Endodermal cell (in vitro differentiated cells): ENCODE measurements at regions not wholly inside any gene's neighbourhood (a gene's known extent, or its start where the extent isn't known, plus 50 kb on each side); places are given as distances from the start of the nearest gene placed in this dataset.

Experiments used
- DNase-seq: peaks from one replicate; pipeline ENCODE4 v3.0.0-alpha.2; 2017
- H3K27ac ChIP-seq: 2 replicates; pipeline ENCODE4 v1.5.1; 2013; ENCODE audit warnings: mild to moderate bottlenecking, low read depth, low read length, moderate library complexity
- H3K27me3 ChIP-seq: 2 replicates; pipeline ENCODE4 v1.6.1; 2013; ENCODE audit warnings: mild to moderate bottlenecking, low read length, moderate library complexity; ENCODE audit not compliant: insufficient read depth, control insufficient read depth, poor library complexity, severe bottlenecking
- H3K36me3 ChIP-seq: 2 replicates; pipeline ENCODE4 v1.7.0; 2013; ENCODE audit warnings: mild to moderate bottlenecking, low read length, moderate library complexity; ENCODE audit not compliant: control insufficient read depth, insufficient read depth
- H3K4me1 ChIP-seq: one replicate; pipeline ENCODE4 v1.7.0; 2013; ENCODE audit warnings: low read length; ENCODE audit not compliant: control insufficient read depth, insufficient read depth
- H3K4me3 ChIP-seq: 2 replicates; pipeline ENCODE4 v1.5.1; 2013; ENCODE audit warnings: mild to moderate bottlenecking, low read length, moderate library complexity
- H3K9ac ChIP-seq: 2 replicates; pipeline ENCODE4 v1.6.1; 2013; ENCODE audit warnings: mild to moderate bottlenecking, low read length, moderate library complexity; ENCODE audit not compliant: poor library complexity, severe bottlenecking; ENCODE audit errors: extremely low read depth
- H3K9me3 ChIP-seq: 2 replicates; pipeline ENCODE4 v1.6.1; 2013; ENCODE audit warnings: mild to moderate bottlenecking, low read length, moderate library complexity; ENCODE audit not compliant: control insufficient read depth
- H3K27ac Mint-ChIP-seq: 2 replicates; pipeline ENCODE4 v1.8.0; 2020; ENCODE audit warnings: mixed read lengths
- H3K27me3 Mint-ChIP-seq: 2 replicates; pipeline ENCODE4 v1.8.0; 2021; ENCODE audit warnings: mild to moderate bottlenecking, mixed read lengths; ENCODE audit not compliant: insufficient read depth
- H3K36me3 Mint-ChIP-seq: 2 replicates; pipeline ENCODE4 v1.8.0; 2020; ENCODE audit warnings: low read depth, mixed read lengths
- H3K4me1 Mint-ChIP-seq: 2 replicates; pipeline ENCODE4 v1.8.0; 2020; ENCODE audit warnings: mixed read lengths
- H3K4me3 Mint-ChIP-seq: 2 replicates; pipeline ENCODE4 v1.8.0; 2020; ENCODE audit warnings: mild to moderate bottlenecking, moderate library complexity, mixed read lengths
- H3K9me3 Mint-ChIP-seq: 2 replicates; pipeline ENCODE4 v1.8.0; 2020; ENCODE audit warnings: mild to moderate bottlenecking, mixed read lengths
- WGBS, 2 experiments: methylation state at CpG; one replicate each; pipeline versions ENCODE4 v1.1.5 to v1.1.7; 2013; ENCODE audit warnings: missing lambda C conversion rate in 2 of 2, mixed read lengths in 1 of 2; ENCODE audit not compliant: insufficient coverage in 1 of 2, insufficient read length in 1 of 2; 5-methylcytosine and 5-hydroxymethylcytosine counted together
- TF ChIP-seq, protein P1 (sequence below): fragments of 200-600 bp; sonication (generic); conservative IDR thresholded peaks from 2 replicates; pipeline ENCODE4 v1.5.0; 2021; ENCODE audit warnings: antibody characterized with exemption, mild to moderate bottlenecking

DNA sequence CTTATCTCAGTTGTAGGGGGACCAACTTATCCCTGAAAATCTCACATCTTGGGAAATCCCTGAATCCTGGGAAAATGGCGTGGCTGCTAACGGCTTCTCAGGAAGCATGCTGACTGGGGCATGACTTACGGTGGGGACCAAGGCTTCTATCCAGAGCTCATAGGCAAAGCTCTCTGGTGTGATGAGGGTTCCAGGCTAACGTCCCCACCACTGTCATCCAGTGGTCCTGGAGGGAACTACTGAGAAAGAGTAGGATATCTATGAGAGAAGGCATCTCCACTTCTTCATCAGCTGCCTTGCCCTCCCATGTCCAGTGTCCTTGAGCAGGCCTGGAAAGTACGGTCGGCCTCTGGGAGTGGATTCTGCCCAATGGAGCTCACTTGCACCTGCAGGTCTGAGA lies 210.4 kb upstream of the B3GAT1 start:
- Histone ChIP-seq H3K36me3 (no peaks in the 10 kb centered on the region), H3K27me3 (no peaks in the 10 kb centered on the region), H3K9ac (no peak overlapping the region), H3K9me3 (no peaks in the 10 kb centered on the region), H3K27ac (no peak overlapping the region), H3K4me3 (no peak overlapping the region), H3K4me1 (no peaks in the 10 kb centered on the region)
- TF ChIP-seq, protein P1, sequence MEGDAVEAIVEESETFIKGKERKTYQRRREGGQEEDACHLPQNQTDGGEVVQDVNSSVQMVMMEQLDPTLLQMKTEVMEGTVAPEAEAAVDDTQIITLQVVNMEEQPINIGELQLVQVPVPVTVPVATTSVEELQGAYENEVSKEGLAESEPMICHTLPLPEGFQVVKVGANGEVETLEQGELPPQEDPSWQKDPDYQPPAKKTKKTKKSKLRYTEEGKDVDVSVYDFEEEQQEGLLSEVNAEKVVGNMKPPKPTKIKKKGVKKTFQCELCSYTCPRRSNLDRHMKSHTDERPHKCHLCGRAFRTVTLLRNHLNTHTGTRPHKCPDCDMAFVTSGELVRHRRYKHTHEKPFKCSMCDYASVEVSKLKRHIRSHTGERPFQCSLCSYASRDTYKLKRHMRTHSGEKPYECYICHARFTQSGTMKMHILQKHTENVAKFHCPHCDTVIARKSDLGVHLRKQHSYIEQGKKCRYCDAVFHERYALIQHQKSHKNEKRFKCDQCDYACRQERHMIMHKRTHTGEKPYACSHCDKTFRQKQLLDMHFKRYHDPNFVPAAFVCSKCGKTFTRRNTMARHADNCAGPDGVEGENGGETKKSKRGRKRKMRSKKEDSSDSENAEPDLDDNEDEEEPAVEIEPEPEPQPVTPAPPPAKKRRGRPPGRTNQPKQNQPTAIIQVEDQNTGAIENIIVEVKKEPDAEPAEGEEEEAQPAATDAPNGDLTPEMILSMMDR: no peak
- DNase-seq: peak; percentile 20
- WGBS, 2 experiments: 95 to 97% methylated on average over 6 of the region's 6 CpGs
- H3K27me3 Mint-ChIP-seq: peaks cover 12% of the 10 kb centered on the region
- no peak overlapping the region for H3K4me3 Mint-ChIP-seq
- no peak overlapping the region for H3K27ac Mint-ChIP-seq
- H3K9me3 Mint-ChIP-seq: no peaks in the 10 kb centered on the region
- no peaks in the 10 kb centered on the region for H3K36me3 Mint-ChIP-seq
- no peaks in the 10 kb centered on the region for H3K4me1 Mint-ChIP-seq

GRCh38 chr11:134617360-134617759 lies 205.3 kb upstream of the B3GAT1 start:
- WGBS, 2 experiments: 91 to 95% methylated on average over 5 to 9 of the region's 9 CpGs

DNA sequence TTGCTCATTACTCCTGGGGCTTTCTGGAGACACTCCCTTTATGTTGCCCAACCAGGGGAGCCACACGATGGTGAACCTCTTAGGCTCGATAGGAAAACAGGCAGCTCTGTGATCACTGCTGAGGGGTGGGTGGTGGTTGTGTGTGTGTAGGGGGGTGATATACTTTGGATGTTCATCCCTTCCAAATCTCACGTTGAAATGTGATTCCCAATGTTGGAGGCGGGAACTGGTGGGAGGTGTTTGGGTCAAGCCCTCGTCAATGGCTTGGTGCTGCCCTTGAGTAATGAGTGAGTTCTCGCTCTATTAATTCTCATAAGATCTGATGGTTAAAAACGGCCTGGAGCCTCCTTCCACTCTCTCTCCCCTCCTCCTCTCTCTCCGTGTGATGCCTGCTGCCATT lies 204.0 kb upstream of the B3GAT1 start:
- Mint-ChIP-seq H3K4me1 (no peaks in the 10 kb centered on the region), H3K27me3 (peaks cover 16% of the 10 kb centered on the region), H3K36me3 (no peaks in the 10 kb centered on the region), H3K4me3 (no peak overlapping the region), H3K9me3 (no peaks in the 10 kb centered on the region), H3K27ac (no peak overlapping the region)
- Histone ChIP-seq H3K36me3 (no peaks in the 10 kb centered on the region), H3K27ac (no peak overlapping the region), H3K4me3 (no peak overlapping the region), H3K4me1 (no peaks in the 10 kb centered on the region), H3K9me3 (no peaks in the 10 kb centered on the region), H3K9ac (no peak overlapping the region), H3K27me3 (peaks cover 9% of the 10 kb centered on the region)
- 94% methylated on average over 8 of the region's 8 CpGs; no CpG with 5 or more reads in 1 of the 2 experiments for WGBS, 2 experiments
- no peak for DNase-seq
- TF ChIP-seq, protein P1: no peak

More at GRCh38 chr11:134617360-134617759, 205.3 kb upstream of the B3GAT1 start:
- Histone ChIP-seq H3K36me3 (no peaks in the 10 kb centered on the region), H3K27ac (no peak overlapping the region), H3K9me3 (no peaks in the 10 kb centered on the region), H3K4me1 (no peaks in the 10 kb centered on the region), H3K9ac (no peak overlapping the region), H3K27me3 (peaks cover 9% of the 10 kb centered on the region), H3K4me3 (no peak overlapping the region)
- H3K9me3 Mint-ChIP-seq: no peaks in the 10 kb centered on the region
- no peak overlapping the region for H3K4me3 Mint-ChIP-seq
- TF ChIP-seq, protein P1: no peak
- H3K36me3 Mint-ChIP-seq: no peaks in the 10 kb centered on the region
- DNase-seq: no peak
- no peaks in the 10 kb centered on the region for H3K4me1 Mint-ChIP-seq
- no peak overlapping the region for H3K27ac Mint-ChIP-seq
- H3K27me3 Mint-ChIP-seq: peaks cover 18% of the 10 kb centered on the region
